ENCODE measurements at regions not wholly inside any gene's neighbourhood (a gene's known extent, or its start where the extent isn't known, plus 50 kb on each side); places are given as distances from the start of the nearest gene placed in this dataset.
"Not testable (repeated sequence)": the region's sequence is repeated elsewhere in the genome, so short reads cannot be mapped to it uniquely, and the experiment has no call there.

- TF ChIP-seq TAF1 (IDR thresholded peaks at IDR 0.05; ENCODE audit: borderline replicate concordance, low read depth, low read length); POLR2A (IDR thresholded peaks at IDR 0.05; ENCODE audit: low read depth, low read length); POLR2AphosphoS5 (IDR thresholded peaks at IDR 0.05; ENCODE audit: low read depth, low read length): not testable (repeated sequence)
These were observed 53.5 kb upstream of the KIF2A start for GRCh38 chr5:62252519-62252918.
